Fibroblast of lung (primary cell): ENCODE measurements at regions not wholly inside any gene's neighbourhood (a gene's known extent, or its start where the extent isn't known, plus 50 kb on each side); places are given as distances from the start of the nearest gene placed in this dataset.

Experiments used
- DNase-seq, 2 donors: peaks; one replicate each; pipeline versions ENCODE4 v3.0.0 to v3.0.0-alpha.2; 2010; ENCODE audit warnings: low read depth in 2 of 2
- H2AFZ ChIP-seq: 2 replicates; pipeline ENCODE4 v1.5.1; 2012; ENCODE audit warnings: low read length, control low read depth, inconsistent platforms
- H3K27ac ChIP-seq: 2 replicates; pipeline ENCODE4 v1.5.1; 2011; ENCODE audit warnings: low read length, control low read depth; ENCODE audit not compliant: insufficient read depth
- H3K27me3 ChIP-seq: 2 replicates; pipeline ENCODE4 v1.5.1; 2011; ENCODE audit warnings: mild to moderate bottlenecking, low read length; ENCODE audit not compliant: control insufficient read depth, insufficient read depth
- H3K36me3 ChIP-seq: 2 replicates; pipeline ENCODE4 v1.5.1; 2011; ENCODE audit warnings: low read length; ENCODE audit not compliant: control insufficient read depth, insufficient read depth
- H3K4me1 ChIP-seq: 2 replicates; pipeline ENCODE4 v1.5.1; 2011; ENCODE audit warnings: low read length; ENCODE audit not compliant: control insufficient read depth, insufficient read depth; ENCODE audit errors: extremely low read depth
- H3K4me2 ChIP-seq: 2 replicates; pipeline ENCODE4 v1.5.1; 2011; ENCODE audit warnings: low read length, control low read depth; ENCODE audit not compliant: insufficient read depth; ENCODE audit errors: extremely low read depth
- H3K4me3 ChIP-seq, 4 experiments: fragments of 200-600 bp in 1 of 4; sonication (generic) in 1 of 4; replicated peaks in 1 of 4; 2 replicates each; pipeline ENCODE4 v1.5.1; 2011 to 2016; ENCODE audit warnings: low read length in 4 of 4, low read depth in 3 of 4, mild to moderate bottlenecking in 3 of 4, control low read depth in 2 of 4, inconsistent platforms in 1 of 4, mixed read lengths in 1 of 4; ENCODE audit not compliant: insufficient read depth in 1 of 4; ENCODE audit errors: control extremely low read depth in 1 of 4
- H3K79me2 ChIP-seq: 2 replicates; pipeline ENCODE4 v1.5.1; 2012; ENCODE audit warnings: mild to moderate bottlenecking, low read length, inconsistent platforms; ENCODE audit not compliant: control insufficient read depth, insufficient read depth
- H3K9ac ChIP-seq: 2 replicates; pipeline ENCODE4 v1.5.1; 2011; ENCODE audit warnings: mild to moderate bottlenecking, low read length, control low read depth; ENCODE audit not compliant: insufficient read depth
- H3K9me3 ChIP-seq: 2 replicates; pipeline ENCODE4 v1.5.1; 2012; ENCODE audit warnings: low read depth, low read length; ENCODE audit not compliant: control insufficient read depth, insufficient read depth
- H4K20me1 ChIP-seq: 2 replicates; pipeline ENCODE4 v1.5.1; 2011; ENCODE audit warnings: low read length; ENCODE audit not compliant: control insufficient read depth, insufficient read depth; ENCODE audit errors: extremely low read depth
- EZH2 ChIP-seq: IDR thresholded peaks from 2 replicates; pipeline ENCODE4 v1.5.1; 2012; ENCODE audit warnings: low read length, control low read depth, mild to moderate bottlenecking; ENCODE audit errors: missing control alignments
- TF ChIP-seq, protein P1 (sequence below), 2 donors: IDR thresholded peaks in 1 of 2; conservative IDR thresholded peaks in 1 of 2; 1 replicate in 1 of 2; 2 replicates in 1 of 2; pipeline ENCODE4 v1.5.1; 2011 to 2012; ENCODE audit warnings: low read length in 2 of 2, control low read depth in 1 of 2, inconsistent platforms in 1 of 2, low read depth in 1 of 2, mild to moderate bottlenecking in 1 of 2

DNA sequence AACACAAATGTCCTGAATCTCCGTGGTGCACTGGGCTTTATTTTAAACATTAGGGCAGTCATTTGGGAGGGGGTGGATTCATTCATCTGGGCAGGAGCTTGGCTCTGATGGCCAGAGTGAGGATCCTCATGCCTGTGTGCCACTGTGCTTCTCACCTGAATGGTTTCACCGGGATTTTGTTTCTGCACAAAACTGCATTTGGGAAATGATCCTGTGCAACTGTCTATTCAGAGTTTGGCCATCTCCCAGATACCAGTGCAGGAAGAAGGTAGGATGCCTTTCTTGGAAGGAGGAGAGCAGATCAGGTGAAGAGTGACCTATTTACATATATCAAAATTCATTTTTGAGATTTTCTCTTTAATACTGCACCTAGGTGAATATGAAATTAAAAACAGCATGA is 514.4 kb upstream of the SEMA6A start:
- Histone ChIP-seq H3K27me3 (no peaks in the 10 kb centered on the region), H3K4me3 (no peak overlapping the region), H3K4me1 (no peaks in the 10 kb centered on the region), H4K20me1 (no peaks in the 10 kb centered on the region), H2AFZ (no peak overlapping the region), H3K79me2 (no peaks in the 10 kb centered on the region), H3K36me3 (no peaks in the 10 kb centered on the region), H3K4me2 (no peak overlapping the region), H3K9me3 (no peaks in the 10 kb centered on the region), H3K27ac (no peak overlapping the region), H3K9ac (no peak overlapping the region)
- no peak for TF ChIP-seq EZH2
- TF ChIP-seq, protein P1, sequence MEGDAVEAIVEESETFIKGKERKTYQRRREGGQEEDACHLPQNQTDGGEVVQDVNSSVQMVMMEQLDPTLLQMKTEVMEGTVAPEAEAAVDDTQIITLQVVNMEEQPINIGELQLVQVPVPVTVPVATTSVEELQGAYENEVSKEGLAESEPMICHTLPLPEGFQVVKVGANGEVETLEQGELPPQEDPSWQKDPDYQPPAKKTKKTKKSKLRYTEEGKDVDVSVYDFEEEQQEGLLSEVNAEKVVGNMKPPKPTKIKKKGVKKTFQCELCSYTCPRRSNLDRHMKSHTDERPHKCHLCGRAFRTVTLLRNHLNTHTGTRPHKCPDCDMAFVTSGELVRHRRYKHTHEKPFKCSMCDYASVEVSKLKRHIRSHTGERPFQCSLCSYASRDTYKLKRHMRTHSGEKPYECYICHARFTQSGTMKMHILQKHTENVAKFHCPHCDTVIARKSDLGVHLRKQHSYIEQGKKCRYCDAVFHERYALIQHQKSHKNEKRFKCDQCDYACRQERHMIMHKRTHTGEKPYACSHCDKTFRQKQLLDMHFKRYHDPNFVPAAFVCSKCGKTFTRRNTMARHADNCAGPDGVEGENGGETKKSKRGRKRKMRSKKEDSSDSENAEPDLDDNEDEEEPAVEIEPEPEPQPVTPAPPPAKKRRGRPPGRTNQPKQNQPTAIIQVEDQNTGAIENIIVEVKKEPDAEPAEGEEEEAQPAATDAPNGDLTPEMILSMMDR (conservative IDR thresholded peaks at IDR 0.05 in 1 of 2, IDR thresholded peaks at IDR 0.05 in 1 of 2; ENCODE audit: low read depth in 1 of 2, low read length in 2 of 2) = no peak
- no peak for DNase-seq

DNA sequence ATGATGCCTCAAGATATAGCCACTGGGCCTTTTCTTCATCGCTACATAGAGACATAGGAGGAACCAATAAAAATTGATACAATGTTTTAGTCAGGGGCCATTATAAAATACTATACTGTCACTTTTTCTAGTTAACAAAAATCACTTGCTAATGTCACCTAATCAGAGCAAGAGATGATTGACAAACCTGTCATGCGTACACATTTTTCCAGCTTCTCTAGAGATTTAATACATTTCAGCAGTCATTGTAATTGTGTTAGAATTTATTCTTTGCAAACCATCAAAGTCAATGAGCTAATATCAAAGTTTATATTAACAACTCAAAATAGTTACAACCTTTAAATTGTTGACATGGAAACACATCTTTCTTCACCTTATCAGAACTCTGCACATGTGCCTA is 513.6 kb upstream of the SEMA6A start:
- Histone ChIP-seq H3K27ac (no peak overlapping the region), H3K9me3 (no peaks in the 10 kb centered on the region), H3K36me3 (no peaks in the 10 kb centered on the region), H3K4me2 (no peak overlapping the region), H2AFZ (no peak overlapping the region), H3K27me3 (no peaks in the 10 kb centered on the region), H3K4me3 (no peak overlapping the region), H3K4me1 (no peaks in the 10 kb centered on the region), H4K20me1 (no peaks in the 10 kb centered on the region), H3K79me2 (no peaks in the 10 kb centered on the region), H3K9ac (no peak overlapping the region)
- TF ChIP-seq, protein P1 (conservative IDR thresholded peaks at IDR 0.05 in 1 of 2, IDR thresholded peaks at IDR 0.05 in 1 of 2; ENCODE audit: low read depth in 1 of 2, low read length in 2 of 2) = no peak
- TF ChIP-seq EZH2 = no peak
- DNase-seq = no peak

DNA sequence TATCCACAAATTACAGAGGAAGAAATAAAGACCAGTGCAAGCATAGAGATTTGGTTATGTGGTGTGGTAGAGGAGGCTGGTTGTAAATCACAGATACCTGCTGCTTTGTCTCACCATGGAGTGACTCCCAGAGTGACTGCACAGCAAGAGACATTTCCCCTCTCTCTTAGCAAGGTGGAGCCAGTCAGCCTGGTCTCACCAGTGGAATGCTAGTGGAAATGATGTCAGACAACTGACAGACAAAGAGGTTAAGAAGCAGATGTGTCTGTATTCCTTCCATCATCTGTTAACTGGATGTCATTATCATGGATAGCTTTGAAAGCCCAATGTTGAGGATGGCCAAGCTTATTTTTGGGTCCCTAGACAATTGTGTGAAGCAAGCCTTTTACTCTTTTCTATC is 509.4 kb upstream of the SEMA6A start:
- H3K36me3 ChIP-seq = no peaks in the 10 kb centered on the region
- H3K27me3 ChIP-seq = no peaks in the 10 kb centered on the region
- no peak overlapping the region for H3K4me2 ChIP-seq
- H3K79me2 ChIP-seq = no peaks in the 10 kb centered on the region
- no peaks in the 10 kb centered on the region for H4K20me1 ChIP-seq
- no peaks in the 10 kb centered on the region for H3K4me1 ChIP-seq
- H3K9ac ChIP-seq = no peak overlapping the region
- no peak for TF ChIP-seq EZH2
- TF ChIP-seq, protein P1 (conservative IDR thresholded peaks at IDR 0.05 in 1 of 2, IDR thresholded peaks at IDR 0.05 in 1 of 2; ENCODE audit: low read depth in 1 of 2, low read length in 2 of 2) = no peak
- H3K4me3 ChIP-seq = no peak overlapping the region
- no peak overlapping the region for H3K27ac ChIP-seq
- no peaks in the 10 kb centered on the region for H3K9me3 ChIP-seq
- no peak overlapping the region for H2AFZ ChIP-seq
- DNase-seq = no peak
